MCF 10A (cell line): ENCODE measurements at regions not wholly inside any gene's neighbourhood (a gene's known extent, or its start where the extent isn't known, plus 50 kb on each side); places are given as distances from the start of the nearest gene placed in this dataset.

Source experiments
- BruUV-seq: library from RNA; stranded (reverse); fragments of 400-500 nt; replicated peaks from 2 replicates; lab custom pipeline; 2021; lab: Mats Ljungman, UMichigan
- CTCF ChIA-PET: fragments of 300-600 bp; sonication (Branson Sonifier 250); formaldehyde crosslinking; extraction: SDS; loops from one replicate; lab custom pipeline; 2021; ENCODE audit warnings: antibody characterized with exemption, inconsistent platforms; lab: Yijun Ruan, JAX
- POLR2A ChIA-PET: fragments of 300-600, 350-650 bp; sonication (Branson Sonifier 250); formaldehyde crosslinking; extraction: SDS; loops from one replicate; lab custom pipeline; 2020; ENCODE audit warnings: antibody characterized with exemption, inconsistent platforms; lab: Yijun Ruan, JAX
- DNase-seq: peaks from one replicate; pipeline ENCODE4 v3.0.0-alpha.2; 2018; ENCODE audit not compliant: unreplicated experiment
- H3K27ac Mint-ChIP-seq: one replicate; pipeline ENCODE4 v1.8.0; 2022; ENCODE audit warnings: mild to moderate bottlenecking, low read depth, mixed read lengths; ENCODE audit not compliant: unreplicated experiment
- H3K27me3 Mint-ChIP-seq: one replicate; pipeline ENCODE4 v1.8.0; 2022; ENCODE audit warnings: mixed read lengths; ENCODE audit not compliant: insufficient read depth, unreplicated experiment
- H3K36me3 Mint-ChIP-seq: one replicate; pipeline ENCODE4 v1.8.0; 2022; ENCODE audit warnings: mild to moderate bottlenecking, moderate library complexity, mixed read lengths; ENCODE audit not compliant: insufficient read depth, unreplicated experiment
- H3K4me1 Mint-ChIP-seq: one replicate; pipeline ENCODE4 v1.8.0; 2022; ENCODE audit warnings: mixed read lengths; ENCODE audit not compliant: insufficient read depth, unreplicated experiment
- H3K4me3 Mint-ChIP-seq: one replicate; pipeline ENCODE4 v1.8.0; 2022; ENCODE audit warnings: mild to moderate bottlenecking, moderate library complexity, mixed read lengths; ENCODE audit not compliant: unreplicated experiment
- H3K9me3 Mint-ChIP-seq: one replicate; pipeline ENCODE4 v1.8.0; 2022; ENCODE audit warnings: mixed read lengths; ENCODE audit not compliant: unreplicated experiment
- CTCF ChIP-seq: fragments of 200-600 bp; IDR thresholded peaks from one replicate; pipeline ENCODE4 v1.8.0; 2022; ENCODE audit warnings: antibody characterized with exemption, mild to moderate bottlenecking; ENCODE audit not compliant: unreplicated experiment
- intact Hi-C: fragments of 100-400 bp; cut with micrococcal nuclease; formaldehyde crosslinking; loops from 2 replicates; pipeline ENCODE4 v1.14.1; 2022

- no peaks in the 10 kb centered on the region for H3K36me3 Mint-ChIP-seq
- CTCF ChIA-PET: interaction anchor here (0.6 kb wide), 1 partner anchor 32 kb away, joined by 3 read pairs; no protein-coding TSS in a partner anchor
Observed at GRCh38 chr1:191582169-191582568, 576.1 kb upstream of the RGS18 start.

GRCh38 chr1:191585095-191585494 is 573.2 kb upstream of the RGS18 start:
- DNase-seq: no peak
- TF ChIP-seq CTCF: no peak
- no peaks in the 10 kb centered on the region for H3K4me1 Mint-ChIP-seq
- H3K27ac Mint-ChIP-seq: no peak overlapping the region
- no TSS peak for BruUV-seq
- H3K27me3 Mint-ChIP-seq: no peaks in the 10 kb centered on the region
- intact Hi-C loops: no loop called here
- POLR2A ChIA-PET: interaction anchor here (0.7 kb wide), 1 partner anchor 165 kb away, joined by 3 read pairs; no protein-coding TSS in a partner anchor
- H3K4me3 Mint-ChIP-seq: no peak overlapping the region
- peaks cover 7% of the 10 kb centered on the region for H3K9me3 Mint-ChIP-seq
- CTCF ChIA-PET: no interaction called here
- no peaks in the 10 kb centered on the region for H3K36me3 Mint-ChIP-seq

More at GRCh38 chr1:191582169-191582568, 576.1 kb upstream of the RGS18 start:
- H3K27me3 Mint-ChIP-seq: no peaks in the 10 kb centered on the region
- no TSS peak for BruUV-seq
- H3K4me3 Mint-ChIP-seq: no peak overlapping the region
- intact Hi-C loops: no loop called here
- no peak for DNase-seq
- H3K9me3 Mint-ChIP-seq: peaks cover 7% of the 10 kb centered on the region
- H3K4me1 Mint-ChIP-seq: no peaks in the 10 kb centered on the region
- POLR2A ChIA-PET: no interaction called here
- H3K27ac Mint-ChIP-seq: no peak overlapping the region
- no peak for TF ChIP-seq CTCF

- no peak for TF ChIP-seq CTCF
- POLR2A ChIA-PET: interaction anchor here (1.3 kb wide), 1 partner anchor 12 kb away, joined by 3 read pairs; no protein-coding TSS in a partner anchor
- no peak overlapping the region for H3K4me3 Mint-ChIP-seq
- H3K27me3 Mint-ChIP-seq: no peaks in the 10 kb centered on the region
- CTCF ChIA-PET: interaction anchor here (0.6 kb wide), 2 partner anchors 107 to 113 kb away, joined by 3 read pairs; no protein-coding TSS in a partner anchor
- no peaks in the 10 kb centered on the region for H3K4me1 Mint-ChIP-seq
- no TSS peak for BruUV-seq
- H3K27ac Mint-ChIP-seq: no peak overlapping the region
- DNase-seq: no peak
- peaks cover 7% of the 10 kb centered on the region for H3K9me3 Mint-ChIP-seq
- intact Hi-C loops: no loop called here
- H3K36me3 Mint-ChIP-seq: no peaks in the 10 kb centered on the region
Observed at GRCh38 chr1:191588905-191589304, 569.4 kb upstream of the RGS18 start.

GRCh38 chr1:191589536-191589935 is 568.7 kb upstream of the RGS18 start:
- Mint-ChIP-seq H3K27ac (no peak overlapping the region), H3K4me1 (no peaks in the 10 kb centered on the region), H3K4me3 (no peak overlapping the region), H3K9me3 (peaks cover 7% of the 10 kb centered on the region), H3K36me3 (no peaks in the 10 kb centered on the region), H3K27me3 (no peaks in the 10 kb centered on the region)
- no peak for DNase-seq
- intact Hi-C loops: no loop called here
- ChIA-PET POLR2A (interaction anchor here (1.3 kb wide), 1 partner anchor 12 kb away, joined by 3 read pairs; no protein-coding TSS in a partner anchor), CTCF (interaction anchor here (0.6 kb wide), 2 partner anchors 112 to 491 kb away, joined by 3 read pairs; no protein-coding TSS in a partner anchor)
- no peak for TF ChIP-seq CTCF
- BruUV-seq: no TSS peak
